ENCODE measurements at regions not wholly inside any gene's neighbourhood (a gene's known extent, or its start where the extent isn't known, plus 50 kb on each side); places are given as distances from the start of the nearest gene placed in this dataset.

DNA sequence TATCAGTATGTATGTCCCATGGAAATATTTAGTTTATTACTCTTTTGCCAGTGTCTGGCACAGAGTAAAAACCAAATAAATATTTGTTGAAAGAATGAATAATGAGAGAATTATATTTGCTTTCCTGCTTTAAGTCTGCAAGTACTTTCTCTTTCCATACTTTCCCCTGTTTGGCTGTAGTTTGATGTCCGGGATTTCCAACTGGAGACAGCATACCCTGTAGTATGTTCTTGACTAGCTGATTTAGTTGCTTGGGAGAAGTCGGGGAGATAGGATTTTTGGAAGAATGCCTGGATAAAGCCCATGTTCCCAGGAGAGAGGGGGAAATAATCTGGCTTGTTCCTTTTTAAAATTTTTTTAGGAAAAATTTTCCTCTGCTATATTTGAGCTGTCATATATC, 516.1 kb downstream of the CCSER2 start:
- TF ChIP-seq ELF4 (IDR thresholded peaks at IDR 0.05) (no peak), SP1 (IDR thresholded peaks at IDR 0.05) (no peak), SUZ12 (IDR thresholded peaks at IDR 0.05) (no peak), CTBP1 (IDR thresholded peaks at IDR 0.05; ENCODE audit: borderline replicate concordance) (no peak), NFRKB (IDR thresholded peaks at IDR 0.05) (no peak), FOXA1 (IDR thresholded peaks at IDR 0.05) (no peak), BHLHE40 (IDR thresholded peaks at IDR 0.05; ENCODE audit: borderline replicate concordance) (no peak), FOXM1 (IDR thresholded peaks at IDR 0.05; ENCODE audit: borderline replicate concordance) (no peak), FOXK2 (IDR thresholded peaks at IDR 0.05) (no peak), L3MBTL2 (conservative IDR thresholded peaks at IDR 0.05) (no peak)
- TF ChIP-seq, protein P1, sequence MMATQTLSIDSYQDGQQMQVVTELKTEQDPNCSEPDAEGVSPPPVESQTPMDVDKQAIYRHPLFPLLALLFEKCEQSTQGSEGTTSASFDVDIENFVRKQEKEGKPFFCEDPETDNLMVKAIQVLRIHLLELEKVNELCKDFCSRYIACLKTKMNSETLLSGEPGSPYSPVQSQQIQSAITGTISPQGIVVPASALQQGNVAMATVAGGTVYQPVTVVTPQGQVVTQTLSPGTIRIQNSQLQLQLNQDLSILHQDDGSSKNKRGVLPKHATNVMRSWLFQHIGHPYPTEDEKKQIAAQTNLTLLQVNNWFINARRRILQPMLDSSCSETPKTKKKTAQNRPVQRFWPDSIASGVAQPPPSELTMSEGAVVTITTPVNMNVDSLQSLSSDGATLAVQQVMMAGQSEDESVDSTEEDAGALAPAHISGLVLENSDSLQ (IDR thresholded peaks at IDR 0.05): no peak

Measured in HEK293T (cell line).